Mucosa of stomach (tissue), 1 donor: ENCODE measurements at regions not wholly inside any gene's neighbourhood (a gene's known extent, or its start where the extent isn't known, plus 50 kb on each side); places are given as distances from the start of the nearest gene placed in this dataset.

ENCODE experiments used
- H3K27me3 ChIP-seq: one replicate; pipeline ENCODE4 v1.7.0; 2013; ENCODE audit warnings: mild to moderate bottlenecking, low read length; ENCODE audit not compliant: control insufficient read depth, insufficient read depth
- H3K36me3 ChIP-seq: one replicate; pipeline ENCODE4 v1.7.0; 2013; ENCODE audit warnings: low read length; ENCODE audit not compliant: control insufficient read depth, insufficient read depth
- H3K4me1 ChIP-seq: one replicate; pipeline ENCODE4 v1.7.0; 2013; ENCODE audit warnings: mild to moderate bottlenecking, low read length; ENCODE audit not compliant: control insufficient read depth, insufficient read depth
- H3K4me3 ChIP-seq: one replicate; pipeline ENCODE4 v1.7.0; 2013; ENCODE audit warnings: low read length
- H3K9ac ChIP-seq: one replicate; pipeline ENCODE4 v1.7.0; 2013; ENCODE audit warnings: mild to moderate bottlenecking, low read length, moderate library complexity
- H3K9me3 ChIP-seq: one replicate; pipeline ENCODE4 v1.7.0; 2013; ENCODE audit warnings: mild to moderate bottlenecking, low read length, moderate library complexity; ENCODE audit not compliant: control insufficient read depth
- donor health status: Pancreatic carcinoma.

GRCh38 chr2:144320491-144320890, 199.4 kb downstream of the ZEB2 start:
- no peaks in the 10 kb centered on the region for H3K27me3 ChIP-seq
- H3K4me3 ChIP-seq, result no peak overlapping the region
- H3K4me1 ChIP-seq, result no peaks in the 10 kb centered on the region
- H3K36me3 ChIP-seq, result no peaks in the 10 kb centered on the region
- H3K9ac ChIP-seq, result no peak overlapping the region
- no peaks in the 10 kb centered on the region for H3K9me3 ChIP-seq

- Histone ChIP-seq H3K9me3 (no peaks in the 10 kb centered on the region), H3K36me3 (no peaks in the 10 kb centered on the region), H3K9ac (no peak overlapping the region), H3K4me3 (no peak overlapping the region), H3K27me3 (no peaks in the 10 kb centered on the region), H3K4me1 (no peaks in the 10 kb centered on the region)
Measured at GRCh38 chr2:144317071-144317738, 202.7 kb downstream of the ZEB2 start.

- H3K9me3 ChIP-seq, result no peaks in the 10 kb centered on the region
- H3K27me3 ChIP-seq, result no peaks in the 10 kb centered on the region
- H3K36me3 ChIP-seq, result no peaks in the 10 kb centered on the region
- no peaks in the 10 kb centered on the region for H3K4me1 ChIP-seq
- H3K4me3 ChIP-seq, result no peak overlapping the region
- no peak overlapping the region for H3K9ac ChIP-seq
Measured at GRCh38 chr2:144310889-144311608, 208.9 kb downstream of the ZEB2 start.

GRCh38 chr2:144310484-144310883, 209.4 kb downstream of the ZEB2 start:
- Histone ChIP-seq H3K9me3 (no peaks in the 10 kb centered on the region), H3K4me1 (no peaks in the 10 kb centered on the region), H3K4me3 (no peak overlapping the region), H3K27me3 (no peaks in the 10 kb centered on the region), H3K9ac (no peak overlapping the region), H3K36me3 (no peaks in the 10 kb centered on the region)

- H3K9ac ChIP-seq, result no peak overlapping the region
- no peaks in the 10 kb centered on the region for H3K4me1 ChIP-seq
- no peak overlapping the region for H3K4me3 ChIP-seq
- H3K27me3 ChIP-seq, result no peaks in the 10 kb centered on the region
- H3K9me3 ChIP-seq, result no peaks in the 10 kb centered on the region
- H3K36me3 ChIP-seq, result no peaks in the 10 kb centered on the region
Measured at GRCh38 chr2:144307711-144308110, 212.2 kb downstream of the ZEB2 start.

GRCh38 chr2:144304202-144304601, 215.7 kb downstream of the ZEB2 start:
- Histone ChIP-seq H3K36me3 (no peaks in the 10 kb centered on the region), H3K4me1 (no peaks in the 10 kb centered on the region), H3K9me3 (no peaks in the 10 kb centered on the region), H3K27me3 (no peaks in the 10 kb centered on the region), H3K9ac (no peak overlapping the region), H3K4me3 (no peak overlapping the region)

- Histone ChIP-seq H3K9me3 (no peaks in the 10 kb centered on the region), H3K36me3 (no peaks in the 10 kb centered on the region), H3K4me1 (no peaks in the 10 kb centered on the region), H3K9ac (no peak overlapping the region), H3K4me3 (no peak overlapping the region), H3K27me3 (no peaks in the 10 kb centered on the region)
Measured at GRCh38 chr2:144300632-144301031, 219.3 kb downstream of the ZEB2 start.

GRCh38 chr2:144290276-144290675, 229.6 kb downstream of the ZEB2 start:
- H3K27me3 ChIP-seq, result no peaks in the 10 kb centered on the region
- no peaks in the 10 kb centered on the region for H3K36me3 ChIP-seq
- H3K9me3 ChIP-seq, result no peaks in the 10 kb centered on the region
- H3K4me3 ChIP-seq, result no peak overlapping the region
- H3K4me1 ChIP-seq, result no peaks in the 10 kb centered on the region
- no peak overlapping the region for H3K9ac ChIP-seq

GRCh38 chr2:144288438-144288837, 231.5 kb downstream of the ZEB2 start:
- Histone ChIP-seq H3K4me1 (no peaks in the 10 kb centered on the region), H3K9ac (no peak overlapping the region), H3K9me3 (no peaks in the 10 kb centered on the region), H3K36me3 (no peaks in the 10 kb centered on the region), H3K4me3 (no peak overlapping the region), H3K27me3 (no peaks in the 10 kb centered on the region)

- Histone ChIP-seq H3K4me1 (no peaks in the 10 kb centered on the region), H3K9me3 (no peaks in the 10 kb centered on the region)
Measured at GRCh38 chr2:144285324-144285723, 234.6 kb downstream of the ZEB2 start.

GRCh38 chr2:144281476-144281875, 238.4 kb downstream of the ZEB2 start:
- Histone ChIP-seq H3K9me3 (no peaks in the 10 kb centered on the region), H3K27me3 (no peaks in the 10 kb centered on the region), H3K9ac (no peak overlapping the region), H3K36me3 (no peaks in the 10 kb centered on the region), H3K4me3 (no peak overlapping the region), H3K4me1 (no peaks in the 10 kb centered on the region)

More at GRCh38 chr2:144285324-144285723, 234.6 kb downstream of the ZEB2 start:
- Histone ChIP-seq H3K9ac (no peak overlapping the region), H3K4me3 (no peak overlapping the region), H3K36me3 (no peaks in the 10 kb centered on the region), H3K27me3 (no peaks in the 10 kb centered on the region)

GRCh38 chr2:144280009-144280408, 239.9 kb downstream of the ZEB2 start:
- no peaks in the 10 kb centered on the region for H3K36me3 ChIP-seq

More at GRCh38 chr2:144280009-144280408, 239.9 kb downstream of the ZEB2 start:
- Histone ChIP-seq H3K4me1 (no peaks in the 10 kb centered on the region), H3K9ac (no peak overlapping the region), H3K4me3 (no peak overlapping the region), H3K27me3 (no peaks in the 10 kb centered on the region), H3K9me3 (no peaks in the 10 kb centered on the region)
